ENCODE measurements at regions not wholly inside any gene's neighbourhood (a gene's known extent, or its start where the extent isn't known, plus 50 kb on each side); places are given as distances from the start of the nearest gene placed in this dataset.

DNA sequence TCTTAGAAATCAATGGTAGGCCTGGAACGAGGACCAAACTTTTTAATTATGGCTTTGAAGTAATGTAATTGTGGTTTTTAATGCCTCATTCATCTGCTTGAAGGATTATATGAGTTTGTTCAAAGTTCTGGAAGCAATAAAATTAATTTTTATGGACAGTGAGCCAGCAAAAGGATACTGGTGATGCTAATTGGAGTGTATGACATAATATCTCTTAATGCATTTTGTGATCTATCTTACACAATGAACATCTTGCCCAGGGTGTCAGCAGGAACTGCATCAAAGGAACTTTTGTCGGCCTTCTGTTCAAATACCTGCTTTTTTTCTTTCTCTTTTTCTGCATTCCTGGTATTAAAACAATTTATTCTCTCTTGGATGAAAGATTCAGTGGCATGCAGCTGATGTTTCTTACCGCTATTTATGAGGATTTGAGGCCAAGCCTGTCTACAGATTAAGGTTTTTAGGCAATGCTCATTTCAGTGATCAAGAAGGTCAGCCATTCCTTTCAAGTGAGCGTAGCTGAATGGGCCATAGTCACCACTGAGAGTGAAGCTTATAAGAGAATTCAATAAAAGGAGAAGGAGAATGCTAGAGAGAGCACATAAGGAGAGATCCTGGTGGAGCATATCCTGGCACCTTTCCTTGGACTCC, 974.8 kb downstream of the SORCS3 start:
- DNase-seq (ENCODE audit: low read depth), result no peak
- no peak overlapping the region for H3K4me3 ChIP-seq (replicated peaks; ENCODE audit: low read depth, low read length)
- TF ChIP-seq, protein P1, sequence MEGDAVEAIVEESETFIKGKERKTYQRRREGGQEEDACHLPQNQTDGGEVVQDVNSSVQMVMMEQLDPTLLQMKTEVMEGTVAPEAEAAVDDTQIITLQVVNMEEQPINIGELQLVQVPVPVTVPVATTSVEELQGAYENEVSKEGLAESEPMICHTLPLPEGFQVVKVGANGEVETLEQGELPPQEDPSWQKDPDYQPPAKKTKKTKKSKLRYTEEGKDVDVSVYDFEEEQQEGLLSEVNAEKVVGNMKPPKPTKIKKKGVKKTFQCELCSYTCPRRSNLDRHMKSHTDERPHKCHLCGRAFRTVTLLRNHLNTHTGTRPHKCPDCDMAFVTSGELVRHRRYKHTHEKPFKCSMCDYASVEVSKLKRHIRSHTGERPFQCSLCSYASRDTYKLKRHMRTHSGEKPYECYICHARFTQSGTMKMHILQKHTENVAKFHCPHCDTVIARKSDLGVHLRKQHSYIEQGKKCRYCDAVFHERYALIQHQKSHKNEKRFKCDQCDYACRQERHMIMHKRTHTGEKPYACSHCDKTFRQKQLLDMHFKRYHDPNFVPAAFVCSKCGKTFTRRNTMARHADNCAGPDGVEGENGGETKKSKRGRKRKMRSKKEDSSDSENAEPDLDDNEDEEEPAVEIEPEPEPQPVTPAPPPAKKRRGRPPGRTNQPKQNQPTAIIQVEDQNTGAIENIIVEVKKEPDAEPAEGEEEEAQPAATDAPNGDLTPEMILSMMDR (IDR thresholded peaks at IDR 0.05; ENCODE audit: low read length, missing control alignments), result no peak

GRCh38 chr10:105611244-105611798, 970.2 kb downstream of the SORCS3 start:
- TF ChIP-seq, protein P1 (IDR thresholded peaks at IDR 0.05; ENCODE audit: low read length, missing control alignments), result no peak
- no peak overlapping the region for H3K4me3 ChIP-seq (replicated peaks; ENCODE audit: low read depth, low read length)
- DNase-seq (ENCODE audit: low read depth), result no peak

DNA sequence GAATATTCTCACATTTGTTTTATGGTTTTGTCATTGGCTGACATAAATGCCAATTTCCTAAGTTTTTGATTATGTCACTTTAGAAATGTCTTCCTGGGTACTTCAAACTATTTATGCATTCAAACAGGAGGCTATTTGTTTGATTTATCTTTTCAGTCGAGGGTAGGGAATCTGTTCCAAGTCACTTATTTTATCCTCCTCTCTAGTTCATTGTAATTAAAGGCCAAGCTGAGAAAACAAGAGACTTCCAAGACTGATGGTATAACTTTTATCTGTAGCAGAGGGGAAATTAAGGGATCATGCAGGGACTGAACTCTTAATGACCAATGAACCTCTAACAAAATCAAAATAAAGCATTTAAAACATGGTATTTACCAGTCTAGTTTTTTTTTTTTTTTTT, 968.4 kb downstream of the SORCS3 start:
- no peak for DNase-seq (ENCODE audit: low read depth)
- TF ChIP-seq, protein P1 (IDR thresholded peaks at IDR 0.05; ENCODE audit: low read length, missing control alignments), result no peak

DNA sequence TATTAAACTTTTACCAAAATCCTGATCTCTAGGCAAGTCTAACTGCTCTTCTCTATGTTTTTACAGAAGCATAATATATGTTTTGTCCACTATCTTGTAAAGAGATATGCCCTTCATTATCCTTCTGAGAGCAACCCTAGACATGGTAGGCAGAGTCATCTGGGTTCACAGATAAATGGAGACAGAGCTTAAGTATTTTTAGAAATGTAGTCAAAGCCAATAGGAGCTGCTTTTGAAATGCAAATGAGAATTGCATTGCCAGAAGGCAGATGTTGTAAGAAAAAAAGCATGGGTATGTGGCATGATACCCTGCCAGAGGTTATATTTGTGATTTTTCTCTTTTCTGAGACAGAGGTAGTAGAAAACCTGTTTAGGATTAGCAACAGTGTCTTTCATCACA, 964.8 kb downstream of the SORCS3 start:
- H3K4me3 ChIP-seq (replicated peaks; ENCODE audit: low read depth, low read length), result no peak overlapping the region
- DNase-seq (ENCODE audit: low read depth), result no peak
- TF ChIP-seq, protein P1 (IDR thresholded peaks at IDR 0.05; ENCODE audit: low read length, missing control alignments), result no peak

More for the DNA sequence above, 968.4 kb downstream of the SORCS3 start:
- no peak overlapping the region for H3K4me3 ChIP-seq (replicated peaks; ENCODE audit: low read depth, low read length)

- H3K4me3 ChIP-seq (replicated peaks; ENCODE audit: low read depth, low read length), result no peak overlapping the region
- DNase-seq (ENCODE audit: low read depth), result no peak
- TF ChIP-seq, protein P1 (IDR thresholded peaks at IDR 0.05; ENCODE audit: low read length, missing control alignments), result no peak
These were observed 964.0 kb downstream of the SORCS3 start for GRCh38 chr10:105605104-105605503.

- H3K4me3 ChIP-seq (replicated peaks; ENCODE audit: low read depth, low read length), result no peak overlapping the region
- DNase-seq (ENCODE audit: low read depth), result no peak
- TF ChIP-seq, protein P1 (IDR thresholded peaks at IDR 0.05; ENCODE audit: low read length, missing control alignments), result no peak
These were observed 957.1 kb downstream of the SORCS3 start for GRCh38 chr10:105598207-105598606.

DNA sequence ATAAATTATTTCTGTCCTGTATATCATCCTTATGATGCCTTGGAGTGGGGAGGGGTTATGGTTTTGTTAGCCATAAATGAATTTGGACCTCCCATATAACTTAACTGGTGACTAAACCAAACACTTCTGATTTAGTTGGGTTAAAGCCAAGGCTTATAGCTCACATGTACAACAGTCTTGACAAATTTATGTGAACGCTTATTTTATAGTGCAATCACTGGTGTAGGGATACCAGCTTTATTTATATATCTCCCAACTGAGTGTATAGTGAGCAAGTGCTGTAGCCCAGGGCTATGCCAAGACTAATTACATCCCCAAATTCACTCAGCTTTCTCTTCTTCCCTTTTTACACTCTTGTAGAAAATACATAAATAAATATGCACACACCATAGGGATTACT, 956.2 kb downstream of the SORCS3 start:
- DNase-seq (ENCODE audit: low read depth), result no peak
- no peak overlapping the region for H3K4me3 ChIP-seq (replicated peaks; ENCODE audit: low read depth, low read length)
- TF ChIP-seq, protein P1 (IDR thresholded peaks at IDR 0.05; ENCODE audit: low read length, missing control alignments), result no peak
